HG02642 (cell line): ENCODE measurements at regions not wholly inside any gene's neighbourhood (a gene's known extent, or its start where the extent isn't known, plus 50 kb on each side); places are given as distances from the start of the nearest gene placed in this dataset.

Experiments
- ATAC-seq: cut with Tn5 transposase; IDR thresholded peaks from one replicate; pipeline ENCODE4 v1.9.1; 2021; ENCODE audit warnings: mild to moderate bottlenecking; ENCODE audit not compliant: unreplicated experiment, poor library complexity

- no peak for ATAC-seq
Observed at GRCh38 chr4:154107337-154107736, 318.5 kb upstream of the SFRP2 start.

GRCh38 chr4:154088741-154089140 lies 299.9 kb upstream of the SFRP2 start:
- no peak for ATAC-seq

- ATAC-seq: no peak
Observed at GRCh38 chr4:154086247-154086646, 297.4 kb upstream of the SFRP2 start.

- ATAC-seq: no peak
Observed at GRCh38 chr4:154084864-154085263, 296.0 kb upstream of the SFRP2 start.

- peak; percentile 48 for ATAC-seq
Observed at GRCh38 chr4:154082760-154083535, 294.1 kb upstream of the SFRP2 start.

- ATAC-seq: no peak
Observed at GRCh38 chr4:154081391-154081790, 292.5 kb upstream of the SFRP2 start.

- no peak for ATAC-seq
Observed at GRCh38 chr4:154078504-154079350, 289.8 kb upstream of the SFRP2 start.

- no peak for ATAC-seq
Observed at GRCh38 chr4:154076921-154077320, 288.0 kb upstream of the SFRP2 start.

GRCh38 chr4:154073107-154073822 lies 284.4 kb upstream of the SFRP2 start:
- ATAC-seq: no peak

- no peak for ATAC-seq
Observed at GRCh38 chr4:154067786-154068185, 278.9 kb upstream of the SFRP2 start.

- no peak for ATAC-seq
Observed at GRCh38 chr4:154065368-154065767, 276.5 kb upstream of the SFRP2 start.

- no peak for ATAC-seq
Observed at GRCh38 chr4:154064244-154064643, 275.4 kb upstream of the SFRP2 start.

GRCh38 chr4:154049457-154050181 lies 260.7 kb upstream of the SFRP2 start:
- ATAC-seq: no peak

- ATAC-seq: no peak
Observed at GRCh38 chr4:154047733-154048132, 258.9 kb upstream of the SFRP2 start.

GRCh38 chr4:154044742-154045485 lies 256.0 kb upstream of the SFRP2 start:
- no peak for ATAC-seq

GRCh38 chr4:154044108-154044531 lies 255.2 kb upstream of the SFRP2 start:
- ATAC-seq: no peak

- ATAC-seq: no peak
Observed at GRCh38 chr4:154041640-154042039, 252.8 kb upstream of the SFRP2 start.

GRCh38 chr4:154039435-154040343 lies 250.8 kb upstream of the SFRP2 start:
- ATAC-seq: no peak

- ATAC-seq: no peak
Observed at GRCh38 chr4:154036856-154037255, 248.0 kb upstream of the SFRP2 start.
